ENCODE measurements at regions not wholly inside any gene's neighbourhood (a gene's known extent, or its start where the extent isn't known, plus 50 kb on each side); places are given as distances from the start of the nearest gene placed in this dataset.
"Not testable (repeated sequence)": the region's sequence is repeated elsewhere in the genome, so short reads cannot be mapped to it uniquely, and the experiment has no call there.

DNA sequence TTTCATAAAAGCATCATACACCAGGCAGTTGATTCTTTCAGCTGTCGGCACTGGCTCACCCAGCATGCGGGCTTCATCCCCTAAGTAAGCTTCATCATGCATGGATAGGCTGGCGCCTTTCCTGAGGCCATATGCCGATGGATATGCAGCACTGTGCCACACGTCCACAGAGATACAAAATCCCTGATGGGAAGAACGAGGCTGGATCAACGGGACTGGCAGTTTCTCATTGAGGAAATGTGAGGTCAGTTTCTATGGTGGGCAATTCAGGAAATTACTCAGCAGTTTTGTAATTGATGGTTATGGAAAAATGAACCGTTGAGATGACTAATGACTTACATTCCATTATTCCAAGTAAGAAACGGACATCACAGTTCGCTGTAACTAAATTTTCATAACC is 453.8 kb downstream of the TMEM121 start:
- H3K4me3 ChIP-seq, result no peak overlapping the region
- intact Hi-C loops (cut with DNase I), result no loop called here
- no peaks in the 10 kb centered on the region for H3K4me1 ChIP-seq (replicated peaks in 1 of 2)
- H3K36me3 ChIP-seq (replicated peaks in 1 of 2), result no peaks in the 10 kb centered on the region
- H3K9me3 ChIP-seq (replicated peaks in 1 of 3), result no peaks in the 10 kb centered on the region
- no peak overlapping the region for H3K27ac ChIP-seq
- no peak for DNase-seq
- TF ChIP-seq, protein P1, sequence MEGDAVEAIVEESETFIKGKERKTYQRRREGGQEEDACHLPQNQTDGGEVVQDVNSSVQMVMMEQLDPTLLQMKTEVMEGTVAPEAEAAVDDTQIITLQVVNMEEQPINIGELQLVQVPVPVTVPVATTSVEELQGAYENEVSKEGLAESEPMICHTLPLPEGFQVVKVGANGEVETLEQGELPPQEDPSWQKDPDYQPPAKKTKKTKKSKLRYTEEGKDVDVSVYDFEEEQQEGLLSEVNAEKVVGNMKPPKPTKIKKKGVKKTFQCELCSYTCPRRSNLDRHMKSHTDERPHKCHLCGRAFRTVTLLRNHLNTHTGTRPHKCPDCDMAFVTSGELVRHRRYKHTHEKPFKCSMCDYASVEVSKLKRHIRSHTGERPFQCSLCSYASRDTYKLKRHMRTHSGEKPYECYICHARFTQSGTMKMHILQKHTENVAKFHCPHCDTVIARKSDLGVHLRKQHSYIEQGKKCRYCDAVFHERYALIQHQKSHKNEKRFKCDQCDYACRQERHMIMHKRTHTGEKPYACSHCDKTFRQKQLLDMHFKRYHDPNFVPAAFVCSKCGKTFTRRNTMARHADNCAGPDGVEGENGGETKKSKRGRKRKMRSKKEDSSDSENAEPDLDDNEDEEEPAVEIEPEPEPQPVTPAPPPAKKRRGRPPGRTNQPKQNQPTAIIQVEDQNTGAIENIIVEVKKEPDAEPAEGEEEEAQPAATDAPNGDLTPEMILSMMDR (IDR thresholded peaks at IDR 0.05), result no peak
- no peak for TF ChIP-seq POLR2A (IDR thresholded peaks at IDR 0.05)
- no peaks in the 10 kb centered on the region for H3K27me3 ChIP-seq
- WGBS, 4 donors, result 56 to 73% (median 61%) methylated on average over 10 of the region's 10 CpGs

DNA sequence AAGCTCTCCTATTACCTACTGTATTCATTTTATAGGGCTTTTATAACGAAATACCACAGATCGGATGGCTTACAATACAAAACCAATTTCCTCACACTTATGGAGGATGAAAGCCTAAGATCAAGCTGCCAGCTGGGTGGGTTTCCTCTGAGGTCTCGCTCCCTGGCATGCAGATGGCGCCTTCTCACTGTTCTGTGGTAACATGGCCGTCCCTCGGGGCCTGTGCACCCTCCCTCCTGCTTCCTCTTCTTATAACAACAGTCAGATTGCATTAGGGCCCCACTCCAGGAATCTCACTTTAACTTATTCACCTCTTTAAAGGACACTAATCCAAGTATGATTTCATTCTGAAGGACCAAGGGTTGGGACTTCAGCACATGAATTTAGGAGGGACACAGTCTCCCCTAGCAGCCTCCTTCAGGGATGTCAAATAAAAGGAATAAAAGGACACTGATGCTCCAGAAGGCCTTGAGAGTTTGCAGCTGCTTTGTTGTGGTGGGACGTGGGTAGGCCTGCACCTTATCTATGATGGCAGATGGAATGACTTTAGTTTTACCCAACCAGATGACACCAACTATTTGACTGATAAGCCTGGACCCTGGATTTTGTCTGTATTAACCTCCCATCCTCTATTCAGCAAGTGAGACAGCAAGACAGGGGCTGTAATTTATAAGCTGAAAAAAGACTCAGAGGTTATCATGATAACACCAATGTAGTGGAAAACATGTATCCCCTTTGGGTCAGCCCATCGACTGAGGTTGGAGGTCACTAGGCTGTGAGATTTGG is 455.3 kb downstream of the TMEM121 start:
- H3K4me1 ChIP-seq (replicated peaks in 1 of 2); H3K36me3 ChIP-seq (replicated peaks in 1 of 2); H3K27me3 ChIP-seq; intact Hi-C loops (cut with DNase I); DNase-seq; H3K4me3 ChIP-seq; H3K27ac ChIP-seq; H3K9me3 ChIP-seq (replicated peaks in 1 of 3): not testable (repeated sequence)
- 45 to 63% (median 56%) methylated on average over 7 to 8 of the region's 8 CpGs for WGBS, 4 donors

DNA sequence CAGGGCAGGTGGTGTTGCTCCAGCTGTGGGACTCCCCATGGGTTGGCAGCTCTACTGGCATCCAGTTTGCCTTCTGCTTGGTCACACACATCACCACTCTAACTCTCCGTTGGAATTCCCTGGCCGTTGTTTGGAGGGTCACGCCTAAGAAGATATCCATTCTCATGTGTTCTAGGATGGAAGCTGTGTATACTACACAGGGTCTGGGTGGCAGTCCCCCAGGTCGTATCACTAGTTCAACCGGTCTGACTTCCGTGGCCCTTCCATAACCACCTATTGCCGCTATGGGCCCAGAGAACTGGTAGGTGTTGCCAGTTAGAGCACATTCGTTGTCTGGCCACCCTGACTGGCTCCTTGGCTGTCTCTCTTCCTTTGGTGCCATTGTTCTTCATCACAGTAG is 456.3 kb downstream of the TMEM121 start:
- no peak for DNase-seq
- no peaks in the 10 kb centered on the region for H3K9me3 ChIP-seq (replicated peaks in 1 of 3)
- no peak overlapping the region for H3K4me3 ChIP-seq
- no peaks in the 10 kb centered on the region for H3K4me1 ChIP-seq (replicated peaks in 1 of 2)
- TF ChIP-seq, protein P1 (IDR thresholded peaks at IDR 0.05), result no peak
- no peak for TF ChIP-seq POLR2A (IDR thresholded peaks at IDR 0.05)
- no peaks in the 10 kb centered on the region for H3K27me3 ChIP-seq
- intact Hi-C loops (cut with DNase I), result no loop called here
- H3K27ac ChIP-seq, result no peak overlapping the region
- 77 to 89% (median 79%) methylated on average over 3 to 8 of the region's 8 CpGs for WGBS, 4 donors
- no peaks in the 10 kb centered on the region for H3K36me3 ChIP-seq (replicated peaks in 1 of 2)

DNA sequence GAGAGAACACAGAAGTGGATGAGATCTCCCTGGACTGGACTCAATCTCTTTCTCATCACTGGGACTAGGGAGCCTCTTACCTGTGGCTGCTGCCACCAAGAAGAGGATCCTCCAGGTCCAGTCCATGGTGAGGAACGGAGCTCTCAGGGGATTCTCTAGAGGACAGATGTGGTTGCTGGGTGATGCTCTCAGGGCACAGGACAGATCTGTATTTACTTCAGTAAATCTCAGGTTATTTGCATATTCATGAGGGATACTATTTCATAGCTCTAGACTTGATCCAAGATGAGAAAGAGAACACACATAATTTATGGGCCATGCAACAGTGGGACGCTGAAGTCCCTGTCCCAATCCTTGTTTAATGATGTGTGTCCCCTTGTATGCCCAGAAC is 460.5 kb downstream of the TMEM121 start:
- Histone ChIP-seq H3K4me3 (no peak overlapping the region), H3K9me3 (replicated peaks in 1 of 3) (no peaks in the 10 kb centered on the region), H3K27me3 (no peaks in the 10 kb centered on the region), H3K27ac (no peak overlapping the region), H3K36me3 (replicated peaks in 1 of 2) (no peaks in the 10 kb centered on the region), H3K4me1 (replicated peaks in 1 of 2) (no peaks in the 10 kb centered on the region)
- DNase-seq, result no peak
- intact Hi-C loops (cut with DNase I), result no loop called here
- WGBS, 4 donors, result 53 to 61% (median 57%) methylated on average over 1 to 2 of the region's 2 CpGs
- TF ChIP-seq, protein P1 (IDR thresholded peaks at IDR 0.05), result no peak
- TF ChIP-seq POLR2A (IDR thresholded peaks at IDR 0.05), result no peak

DNA sequence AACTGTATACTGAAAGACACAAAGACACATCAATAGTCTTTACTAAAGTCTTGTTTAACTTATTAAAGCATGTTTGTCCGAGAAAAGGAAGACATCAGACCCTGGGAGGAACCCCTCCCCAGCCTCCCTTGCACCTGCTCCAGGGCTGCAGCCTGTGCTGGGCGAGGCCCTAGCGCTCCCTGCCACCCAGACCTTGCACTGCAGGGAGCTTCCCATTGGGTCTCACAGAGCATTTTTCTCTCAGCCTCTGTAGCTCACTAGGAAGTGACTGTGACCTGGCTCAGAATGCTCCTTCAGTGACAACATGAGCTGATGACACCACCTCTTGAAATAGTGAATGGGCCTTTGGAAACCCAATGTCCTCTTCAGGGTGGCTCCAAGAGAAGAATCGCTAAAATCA is 461.2 kb downstream of the TMEM121 start:
- H3K4me3 ChIP-seq, result no peak overlapping the region
- TF ChIP-seq, protein P1 (IDR thresholded peaks at IDR 0.05), result no peak
- TF ChIP-seq POLR2A (IDR thresholded peaks at IDR 0.05), result no peak
- no peaks in the 10 kb centered on the region for H3K9me3 ChIP-seq (replicated peaks in 1 of 3)
- DNase-seq, result no peak
- no peak overlapping the region for H3K27ac ChIP-seq
- H3K36me3 ChIP-seq (replicated peaks in 1 of 2), result no peaks in the 10 kb centered on the region
- no peaks in the 10 kb centered on the region for H3K27me3 ChIP-seq
- no peaks in the 10 kb centered on the region for H3K4me1 ChIP-seq (replicated peaks in 1 of 2)
- intact Hi-C loops (cut with DNase I), result no loop called here
- WGBS, 4 donors, result 60 to 67% (median 63%) methylated on average over 4 of the region's 4 CpGs
